DND-41 (cell line): ENCODE measurements at regions not wholly inside any gene's neighbourhood (a gene's known extent, or its start where the extent isn't known, plus 50 kb on each side); places are given as distances from the start of the nearest gene placed in this dataset.

ENCODE experiments used
- ATAC-seq: fragments of 200-7000 bp; cut with Tn5 transposase; 3 replicates; pipeline ENCODE4 v1.9.1; 2021; ENCODE audit warnings: low read depth; ENCODE audit not compliant: insufficient read depth
- DNase-seq: peaks from one replicate; pipeline ENCODE4 v3.0.0-alpha.2; 2020
- H2AFZ ChIP-seq: 2 replicates; pipeline ENCODE4 v1.6.0; 2012; ENCODE audit warnings: low read depth, low read length
- H3K27ac ChIP-seq: 2 replicates; pipeline ENCODE4 v1.5.1; 2012; ENCODE audit warnings: low read length, inconsistent platforms
- H3K27me3 ChIP-seq: fragments of 200-600 bp; sonication (generic); 2 replicates; pipeline ENCODE4 v1.6.0; 2012; ENCODE audit warnings: low read length, mild to moderate bottlenecking, inconsistent platforms; ENCODE audit not compliant: insufficient read depth, poor library complexity
- H3K36me3 ChIP-seq: 2 replicates; pipeline ENCODE4 v1.5.1; 2012; ENCODE audit warnings: low read length, inconsistent platforms; ENCODE audit not compliant: insufficient read depth
- H3K4me1 ChIP-seq: 2 replicates; pipeline ENCODE4 v1.5.1; 2012; ENCODE audit warnings: mild to moderate bottlenecking, low read length; ENCODE audit not compliant: insufficient read depth
- H3K4me2 ChIP-seq: 2 replicates; pipeline ENCODE4 v1.6.0; 2012; ENCODE audit warnings: mild to moderate bottlenecking, moderate library complexity, low read length, inconsistent platforms; ENCODE audit not compliant: insufficient read depth
- H3K4me3 ChIP-seq, 2 experiments: fragments of 200-600 bp in 1 of 2; shearing (Covaris generic) in 1 of 2; 2 replicates each; pipeline ENCODE4 v1.5.1; 2012 to 2016; ENCODE audit warnings: inconsistent platforms in 2 of 2, low read length in 2 of 2, mild to moderate bottlenecking in 2 of 2, low read depth in 1 of 2, moderate library complexity in 1 of 2
- H3K79me2 ChIP-seq: 2 replicates; pipeline ENCODE4 v1.6.0; 2012; ENCODE audit warnings: low read length, inconsistent platforms; ENCODE audit not compliant: insufficient read depth
- H3K9ac ChIP-seq: 2 replicates; pipeline ENCODE4 v1.6.0; 2012; ENCODE audit warnings: low read depth, mild to moderate bottlenecking, inconsistent platforms, low read length, moderate library complexity
- H3K9me3 ChIP-seq: 2 replicates; pipeline ENCODE4 v1.5.1; 2012; ENCODE audit warnings: low read length, moderate library complexity, mild to moderate bottlenecking, inconsistent platforms; ENCODE audit not compliant: insufficient read depth, severe bottlenecking
- H4K20me1 ChIP-seq: 2 replicates; pipeline ENCODE4 v1.6.0; 2012; ENCODE audit warnings: low read length; ENCODE audit not compliant: insufficient read depth
- EZH2 ChIP-seq: IDR thresholded peaks from 3 replicates; pipeline ENCODE4 v1.6.1; 2012; ENCODE audit warnings: borderline replicate concordance, low read depth, mild to moderate bottlenecking, moderate library complexity, low read length, inconsistent platforms; ENCODE audit not compliant: severe bottlenecking
- TF ChIP-seq, protein P1 (sequence below): IDR thresholded peaks from 2 replicates; pipeline ENCODE4 v1.5.1; 2012; ENCODE audit warnings: borderline replicate concordance, low read length, moderate library complexity, mild to moderate bottlenecking; ENCODE audit not compliant: poor library complexity, severe bottlenecking; ENCODE audit errors: extremely low read depth

GRCh38 chr4:161248880-161249279 lies 914.9 kb downstream of the FSTL5 start:
- Histone ChIP-seq H3K9me3 (peaks cover 13% of the 10 kb centered on the region), H3K27me3 (no peaks in the 10 kb centered on the region)
- no peak for DNase-seq

DNA sequence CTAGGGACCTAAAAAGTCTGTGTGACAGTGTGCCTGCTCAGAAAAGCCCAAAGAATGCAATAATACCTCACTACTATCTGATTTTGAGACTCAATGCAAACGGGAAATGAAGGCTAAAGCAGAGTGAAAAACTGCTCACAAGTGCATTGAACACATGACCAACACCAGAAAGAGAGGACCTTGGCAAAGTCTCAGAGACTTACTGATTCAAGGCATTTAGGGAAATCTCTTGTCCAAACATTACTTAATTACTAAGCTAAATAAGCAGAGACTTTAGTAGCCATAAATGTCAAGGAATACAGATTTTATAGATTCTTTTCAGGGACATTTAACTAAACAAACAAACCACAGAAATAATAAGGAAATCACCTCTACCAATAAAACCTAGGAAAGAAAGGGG lies 916.0 kb downstream of the FSTL5 start:
- no peak for DNase-seq
- H4K20me1 ChIP-seq, result no peaks in the 10 kb centered on the region
- H3K79me2 ChIP-seq, result no peaks in the 10 kb centered on the region

More at GRCh38 chr4:161248880-161249279, 914.9 kb downstream of the FSTL5 start:
- Histone ChIP-seq H3K4me2 (no peak overlapping the region), H3K79me2 (no peaks in the 10 kb centered on the region), H3K36me3 (no peaks in the 10 kb centered on the region), H3K4me3 (no peak overlapping the region), H2AFZ (no peak overlapping the region), H3K27ac (no peak overlapping the region), H3K9ac (no peak overlapping the region), H4K20me1 (no peaks in the 10 kb centered on the region), H3K4me1 (no peaks in the 10 kb centered on the region)
- TF ChIP-seq, protein P1, sequence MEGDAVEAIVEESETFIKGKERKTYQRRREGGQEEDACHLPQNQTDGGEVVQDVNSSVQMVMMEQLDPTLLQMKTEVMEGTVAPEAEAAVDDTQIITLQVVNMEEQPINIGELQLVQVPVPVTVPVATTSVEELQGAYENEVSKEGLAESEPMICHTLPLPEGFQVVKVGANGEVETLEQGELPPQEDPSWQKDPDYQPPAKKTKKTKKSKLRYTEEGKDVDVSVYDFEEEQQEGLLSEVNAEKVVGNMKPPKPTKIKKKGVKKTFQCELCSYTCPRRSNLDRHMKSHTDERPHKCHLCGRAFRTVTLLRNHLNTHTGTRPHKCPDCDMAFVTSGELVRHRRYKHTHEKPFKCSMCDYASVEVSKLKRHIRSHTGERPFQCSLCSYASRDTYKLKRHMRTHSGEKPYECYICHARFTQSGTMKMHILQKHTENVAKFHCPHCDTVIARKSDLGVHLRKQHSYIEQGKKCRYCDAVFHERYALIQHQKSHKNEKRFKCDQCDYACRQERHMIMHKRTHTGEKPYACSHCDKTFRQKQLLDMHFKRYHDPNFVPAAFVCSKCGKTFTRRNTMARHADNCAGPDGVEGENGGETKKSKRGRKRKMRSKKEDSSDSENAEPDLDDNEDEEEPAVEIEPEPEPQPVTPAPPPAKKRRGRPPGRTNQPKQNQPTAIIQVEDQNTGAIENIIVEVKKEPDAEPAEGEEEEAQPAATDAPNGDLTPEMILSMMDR, result no peak
- no peak for TF ChIP-seq EZH2
- no peak for ATAC-seq

GRCh38 chr4:161238033-161238432 lies 925.8 kb downstream of the FSTL5 start:
- Histone ChIP-seq H3K79me2 (no peaks in the 10 kb centered on the region), H3K27me3 (no peaks in the 10 kb centered on the region), H3K4me2 (no peak overlapping the region), H4K20me1 (no peaks in the 10 kb centered on the region), H3K4me1 (no peaks in the 10 kb centered on the region), H3K27ac (no peak overlapping the region), H3K9me3 (no peaks in the 10 kb centered on the region), H3K9ac (no peak overlapping the region), H3K36me3 (no peaks in the 10 kb centered on the region), H2AFZ (no peak overlapping the region), H3K4me3 (no peak overlapping the region)
- TF ChIP-seq EZH2, result no peak
- TF ChIP-seq, protein P1, result no peak
- DNase-seq (no peak), ATAC-seq (no peak)

More for the DNA sequence above, 916.0 kb downstream of the FSTL5 start:
- Histone ChIP-seq H3K27me3 (no peaks in the 10 kb centered on the region), H3K4me1 (no peaks in the 10 kb centered on the region), H3K9me3 (peaks cover 13% of the 10 kb centered on the region), H3K4me3 (no peak overlapping the region), H3K9ac (no peak overlapping the region), H3K36me3 (no peaks in the 10 kb centered on the region), H3K27ac (no peak overlapping the region), H2AFZ (no peak overlapping the region), H3K4me2 (no peak overlapping the region)
- TF ChIP-seq EZH2, result no peak
- TF ChIP-seq, protein P1, result no peak
- no peak for ATAC-seq

GRCh38 chr4:161237495-161237894 lies 926.3 kb downstream of the FSTL5 start:
- no peak for DNase-seq
- no peak overlapping the region for H2AFZ ChIP-seq
- no peak overlapping the region for H3K4me2 ChIP-seq
- H3K27me3 ChIP-seq, result no peaks in the 10 kb centered on the region
- no peaks in the 10 kb centered on the region for H4K20me1 ChIP-seq
- H3K9me3 ChIP-seq, result no peaks in the 10 kb centered on the region
- no peak overlapping the region for H3K9ac ChIP-seq
- no peak for ATAC-seq
- no peak overlapping the region for H3K27ac ChIP-seq
- no peaks in the 10 kb centered on the region for H3K4me1 ChIP-seq
- no peak overlapping the region for H3K4me3 ChIP-seq
- no peaks in the 10 kb centered on the region for H3K36me3 ChIP-seq
- no peaks in the 10 kb centered on the region for H3K79me2 ChIP-seq
- TF ChIP-seq EZH2, result no peak
- TF ChIP-seq, protein P1, result no peak
